Peyer's patch (tissue), 4 donors: ENCODE measurements at regions not wholly inside any gene's neighbourhood (a gene's known extent, or its start where the extent isn't known, plus 50 kb on each side); places are given as distances from the start of the nearest gene placed in this dataset.

ENCODE experiments used
- POLR2A ChIP-seq, 2 donors: fragments of 450-650 bp; IDR thresholded peaks; one replicate each; pipeline ENCODE4 v1.5.1; 2017; ENCODE audit warnings: antibody characterized with exemption in 2 of 2, mild to moderate bottlenecking in 2 of 2, moderate library complexity in 2 of 2
- TF ChIP-seq, protein P1 (sequence below), 6 experiments: fragments of 450-650 bp in 4 of 6; fragments of 200-600 bp in 2 of 6; sonication (generic) in 1 of 6; IDR thresholded peaks; one replicate each; pipeline ENCODE4 v1.5.1; 2017 to 2019; ENCODE audit warnings: antibody characterized with exemption in 6 of 6, mild to moderate bottlenecking in 3 of 6, moderate library complexity in 1 of 6

DNA sequence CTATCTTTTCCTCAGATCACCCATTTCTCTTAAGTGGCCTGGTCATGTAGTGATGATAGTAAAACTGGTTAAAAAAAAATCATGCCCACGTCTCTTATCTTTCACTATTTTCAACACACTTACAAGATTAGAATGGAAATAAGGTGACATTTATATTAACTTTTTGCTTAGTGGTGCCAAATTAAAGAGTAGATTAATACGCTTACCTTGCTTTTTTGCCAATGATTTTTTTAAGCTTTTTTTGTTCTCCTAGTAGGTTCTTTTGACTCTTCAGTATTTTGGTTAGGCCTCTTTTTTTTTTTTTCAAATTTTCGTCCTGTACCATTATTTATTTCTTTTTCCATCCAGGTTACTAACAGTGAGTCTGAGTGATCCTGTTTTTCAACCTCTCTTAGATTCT lies 147.9 kb downstream of the PTCSC3 start:
- TF ChIP-seq POLR2A (IDR thresholded peaks at IDR 0.05): no peak
- TF ChIP-seq, protein P1, sequence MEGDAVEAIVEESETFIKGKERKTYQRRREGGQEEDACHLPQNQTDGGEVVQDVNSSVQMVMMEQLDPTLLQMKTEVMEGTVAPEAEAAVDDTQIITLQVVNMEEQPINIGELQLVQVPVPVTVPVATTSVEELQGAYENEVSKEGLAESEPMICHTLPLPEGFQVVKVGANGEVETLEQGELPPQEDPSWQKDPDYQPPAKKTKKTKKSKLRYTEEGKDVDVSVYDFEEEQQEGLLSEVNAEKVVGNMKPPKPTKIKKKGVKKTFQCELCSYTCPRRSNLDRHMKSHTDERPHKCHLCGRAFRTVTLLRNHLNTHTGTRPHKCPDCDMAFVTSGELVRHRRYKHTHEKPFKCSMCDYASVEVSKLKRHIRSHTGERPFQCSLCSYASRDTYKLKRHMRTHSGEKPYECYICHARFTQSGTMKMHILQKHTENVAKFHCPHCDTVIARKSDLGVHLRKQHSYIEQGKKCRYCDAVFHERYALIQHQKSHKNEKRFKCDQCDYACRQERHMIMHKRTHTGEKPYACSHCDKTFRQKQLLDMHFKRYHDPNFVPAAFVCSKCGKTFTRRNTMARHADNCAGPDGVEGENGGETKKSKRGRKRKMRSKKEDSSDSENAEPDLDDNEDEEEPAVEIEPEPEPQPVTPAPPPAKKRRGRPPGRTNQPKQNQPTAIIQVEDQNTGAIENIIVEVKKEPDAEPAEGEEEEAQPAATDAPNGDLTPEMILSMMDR (IDR thresholded peaks at IDR 0.05): no peak
